H9 (cell line): ENCODE measurements at regions not wholly inside any gene's neighbourhood (a gene's known extent, or its start where the extent isn't known, plus 50 kb on each side); places are given as distances from the start of the nearest gene placed in this dataset.

ENCODE experiments used
- DNase-seq: peaks from one replicate; pipeline ENCODE4 v3.0.0-alpha.2; 2017
- H2AFZ ChIP-seq: one replicate; pipeline ENCODE4 v1.6.1; 2013; ENCODE audit warnings: mild to moderate bottlenecking, low read length, control low read depth, moderate library complexity
- H2AK5ac ChIP-seq: 2 replicates; pipeline ENCODE4 v1.6.1; 2013; ENCODE audit warnings: low read length, control low read depth, mixed read lengths; ENCODE audit not compliant: insufficient read length
- H2BK120ac ChIP-seq: one replicate; pipeline ENCODE4 v1.6.1; 2013; ENCODE audit warnings: low read depth, mild to moderate bottlenecking, low read length, control low read depth, inconsistent platforms; ENCODE audit not compliant: poor library complexity, severe bottlenecking
- H2BK12ac ChIP-seq: 2 replicates; pipeline ENCODE4 v1.6.1; 2013; ENCODE audit warnings: low read length, control low read depth, mixed read lengths, low read depth; ENCODE audit not compliant: insufficient read length
- H2BK15ac ChIP-seq: 2 replicates; pipeline ENCODE4 v1.6.1; 2013; ENCODE audit warnings: low read depth, low read length, control low read depth
- H2BK20ac ChIP-seq: one replicate; pipeline ENCODE4 v1.6.1; 2013; ENCODE audit warnings: low read depth, mild to moderate bottlenecking, low read length, control low read depth, inconsistent platforms; ENCODE audit not compliant: poor library complexity, severe bottlenecking
- H2BK5ac ChIP-seq: 2 replicates; pipeline ENCODE4 v1.6.1; 2013; ENCODE audit warnings: low read length, control low read depth, mixed read lengths; ENCODE audit not compliant: insufficient read length
- H3K14ac ChIP-seq: 2 replicates; pipeline ENCODE4 v1.6.1; 2013; ENCODE audit warnings: low read length, control low read depth; ENCODE audit not compliant: insufficient read depth
- H3K18ac ChIP-seq: 2 replicates; pipeline ENCODE4 v1.6.1; 2013; ENCODE audit warnings: low read depth, mild to moderate bottlenecking, mixed read lengths, low read length, control low read depth; ENCODE audit not compliant: insufficient read length
- H3K23ac ChIP-seq: 2 replicates; pipeline ENCODE4 v1.6.1; 2013; ENCODE audit warnings: low read length, control low read depth, mixed read lengths, low read depth; ENCODE audit not compliant: insufficient read length
- H3K23me2 ChIP-seq: 2 replicates; pipeline ENCODE4 v1.6.1; 2013; ENCODE audit warnings: low read depth, mild to moderate bottlenecking, mixed read lengths, low read length, control low read depth; ENCODE audit not compliant: insufficient read length, poor library complexity, severe bottlenecking
- H3K27ac ChIP-seq: 2 replicates; pipeline ENCODE4 v1.5.1; 2013; ENCODE audit warnings: low read length, control low read depth, mixed read lengths, low read depth; ENCODE audit not compliant: insufficient read length
- H3K27me3 ChIP-seq: 2 replicates; pipeline ENCODE4 v1.6.1; 2013; ENCODE audit warnings: low read length, control low read depth, inconsistent platforms; ENCODE audit not compliant: insufficient read depth
- H3K4ac ChIP-seq: 2 replicates; pipeline ENCODE4 v1.6.1; 2013; ENCODE audit warnings: low read depth, mild to moderate bottlenecking, control low read depth, inconsistent platforms, low read length, moderate library complexity
- H3K4me1 ChIP-seq: 2 replicates; pipeline ENCODE4 v1.6.1; 2013; ENCODE audit warnings: low read length, control low read depth, inconsistent platforms; ENCODE audit not compliant: insufficient read depth
- H3K4me2 ChIP-seq: 2 replicates; pipeline ENCODE4 v1.6.1; 2013; ENCODE audit warnings: low read length, control low read depth, mixed read lengths; ENCODE audit not compliant: insufficient read length, insufficient read depth
- H3K56ac ChIP-seq: 2 replicates; pipeline ENCODE4 v1.6.1; 2013; ENCODE audit warnings: low read depth, mild to moderate bottlenecking, mixed read lengths, low read length, control low read depth; ENCODE audit not compliant: insufficient read length
- H3K79me1 ChIP-seq: 2 replicates; pipeline ENCODE4 v1.6.1; 2013; ENCODE audit warnings: low read depth, mild to moderate bottlenecking, moderate library complexity, low read length, control low read depth, inconsistent platforms; ENCODE audit not compliant: insufficient read depth, poor library complexity, severe bottlenecking
- H3K79me2 ChIP-seq: 2 replicates; pipeline ENCODE4 v1.6.1; 2013; ENCODE audit warnings: low read length, control low read depth, inconsistent platforms; ENCODE audit not compliant: insufficient read depth
- H3K9ac ChIP-seq: 2 replicates; pipeline ENCODE4 v1.6.1; 2013; ENCODE audit warnings: low read length, control low read depth, mixed read lengths; ENCODE audit not compliant: insufficient read length; ENCODE audit errors: extremely low read depth
- H3K9me3 ChIP-seq: one replicate; pipeline ENCODE4 v1.6.1; 2013; ENCODE audit warnings: low read depth, low read length, inconsistent platforms; ENCODE audit not compliant: control insufficient read depth
- H3T11ph ChIP-seq: one replicate; pipeline ENCODE4 v1.6.1; 2013; ENCODE audit warnings: mild to moderate bottlenecking, low read length, control low read depth, inconsistent platforms
- H4K20me1 ChIP-seq: one replicate; pipeline ENCODE4 v1.6.1; 2013; ENCODE audit not compliant: control insufficient read depth, insufficient read length, insufficient read depth
- H4K5ac ChIP-seq: 2 replicates; pipeline ENCODE4 v1.6.1; 2013; ENCODE audit warnings: low read depth, mild to moderate bottlenecking, mixed read lengths, low read length, control low read depth; ENCODE audit not compliant: insufficient read length
- H4K8ac ChIP-seq: replicated peaks from 2 replicates; pipeline ENCODE4 v1.6.1; 2013; ENCODE audit warnings: low read length, control low read depth, mixed read lengths, low read depth; ENCODE audit not compliant: insufficient read length
- H4K91ac ChIP-seq: 2 replicates; pipeline ENCODE4 v1.6.1; 2013; ENCODE audit warnings: low read depth, mild to moderate bottlenecking, moderate library complexity, mixed read lengths, low read length, control low read depth; ENCODE audit not compliant: insufficient read length
- H3K27ac Mint-ChIP-seq, 3 experiments: 2 replicates in 2 of 3; 3 replicates in 1 of 3; pipeline ENCODE4 v1.8.0; 2020 to 2021; ENCODE audit warnings: mixed read lengths in 3 of 3, mild to moderate bottlenecking in 1 of 3, moderate library complexity in 1 of 3
- H3K27me3 Mint-ChIP-seq: 2 replicates; pipeline ENCODE4 v1.8.0; 2021; ENCODE audit warnings: low read depth, mild to moderate bottlenecking, moderate library complexity, mixed read lengths
- H3K36me3 Mint-ChIP-seq, 3 experiments: 2 replicates in 2 of 3; 3 replicates in 1 of 3; pipeline ENCODE4 v1.8.0; 2020 to 2021; ENCODE audit warnings: low read depth in 3 of 3, mixed read lengths in 3 of 3; ENCODE audit not compliant: insufficient read depth in 1 of 3
- H3K4me1 Mint-ChIP-seq, 2 experiments: 2 replicates each; pipeline ENCODE4 v1.8.0; 2020; ENCODE audit warnings: mixed read lengths in 2 of 2
- H3K4me3 Mint-ChIP-seq, 2 experiments: 2 replicates in 1 of 2; 3 replicates in 1 of 2; pipeline ENCODE4 v1.8.0; 2020 to 2021; ENCODE audit warnings: mild to moderate bottlenecking in 2 of 2, mixed read lengths in 2 of 2, moderate library complexity in 1 of 2
- H3K9me3 Mint-ChIP-seq, 2 experiments: 2 replicates in 1 of 2; 3 replicates in 1 of 2; pipeline ENCODE4 v1.8.0; 2020; ENCODE audit warnings: mild to moderate bottlenecking in 2 of 2, mixed read lengths in 2 of 2, moderate library complexity in 1 of 2
- WGBS: extraction: QIAGEN DNeasy Blood & Tissue Kit; methylation state at CpG from one replicate; pipeline ENCODE4 v1.1.7; 2013; ENCODE audit warnings: missing lambda C conversion rate, low lambda C conversion rate, mixed read lengths; ENCODE audit not compliant: insufficient read length; ENCODE audit errors: extremely low coverage; 5-methylcytosine and 5-hydroxymethylcytosine counted together
- TF ChIP-seq, protein P1 (sequence below): fragments of 200-600 bp; sonication (generic); conservative IDR thresholded peaks from 3 replicates; pipeline ENCODE4 v1.8.0; 2021; ENCODE audit warnings: antibody characterized with exemption, mild to moderate bottlenecking

- Histone ChIP-seq H3K79me1 (no peaks in the 10 kb centered on the region), H4K5ac (no peak overlapping the region), H3K9me3 (peaks cover 59% of the 10 kb centered on the region), H3T11ph (no peak overlapping the region), H2BK12ac (no peak overlapping the region), H3K79me2 (no peaks in the 10 kb centered on the region), H3K4me1 (no peaks in the 10 kb centered on the region), H4K8ac (no peak overlapping the region), H4K91ac (no peak overlapping the region), H3K18ac (no peak overlapping the region), H3K14ac (no peak overlapping the region), H2AK5ac (no peak overlapping the region), H3K4me2 (no peak overlapping the region), H2BK20ac (no peak overlapping the region), H2BK120ac (no peak overlapping the region), H3K56ac (no peak overlapping the region), H3K27ac (no peak overlapping the region), H3K27me3 (no peaks in the 10 kb centered on the region), H2BK15ac (no peak overlapping the region), H4K20me1 (no peaks in the 10 kb centered on the region), H2BK5ac (no peak overlapping the region), H3K23me2 (no peaks in the 10 kb centered on the region), H3K4ac (no peak overlapping the region), H3K23ac (no peak overlapping the region), H2AFZ (no peak overlapping the region), H3K9ac (no peak overlapping the region)
- DNase-seq: no peak
- Mint-ChIP-seq H3K4me1 (peaks cover 3 to 6% of the 10 kb centered on the region in 2 experiments; a peak in 2 of 4 replicates), H3K27ac (no peak overlapping the region), H3K9me3 (peaks cover 58 to 63% of the 10 kb centered on the region in 2 experiments), H3K4me3 (no peak overlapping the region), H3K36me3 (no peaks in the 10 kb centered on the region; a peak in 3 of 7 replicates), H3K27me3 (peaks cover 7% of the 10 kb centered on the region; the same call in 1 of the 2 replicates)
- TF ChIP-seq, protein P1, sequence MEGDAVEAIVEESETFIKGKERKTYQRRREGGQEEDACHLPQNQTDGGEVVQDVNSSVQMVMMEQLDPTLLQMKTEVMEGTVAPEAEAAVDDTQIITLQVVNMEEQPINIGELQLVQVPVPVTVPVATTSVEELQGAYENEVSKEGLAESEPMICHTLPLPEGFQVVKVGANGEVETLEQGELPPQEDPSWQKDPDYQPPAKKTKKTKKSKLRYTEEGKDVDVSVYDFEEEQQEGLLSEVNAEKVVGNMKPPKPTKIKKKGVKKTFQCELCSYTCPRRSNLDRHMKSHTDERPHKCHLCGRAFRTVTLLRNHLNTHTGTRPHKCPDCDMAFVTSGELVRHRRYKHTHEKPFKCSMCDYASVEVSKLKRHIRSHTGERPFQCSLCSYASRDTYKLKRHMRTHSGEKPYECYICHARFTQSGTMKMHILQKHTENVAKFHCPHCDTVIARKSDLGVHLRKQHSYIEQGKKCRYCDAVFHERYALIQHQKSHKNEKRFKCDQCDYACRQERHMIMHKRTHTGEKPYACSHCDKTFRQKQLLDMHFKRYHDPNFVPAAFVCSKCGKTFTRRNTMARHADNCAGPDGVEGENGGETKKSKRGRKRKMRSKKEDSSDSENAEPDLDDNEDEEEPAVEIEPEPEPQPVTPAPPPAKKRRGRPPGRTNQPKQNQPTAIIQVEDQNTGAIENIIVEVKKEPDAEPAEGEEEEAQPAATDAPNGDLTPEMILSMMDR: no peak
- WGBS: no CpG with 5 or more reads among the region's 7 CpGs
Measured at GRCh38 chrX:65600106-65600505, 65.5 kb upstream of the LAS1L start.
